SK-N-SH (cell line): ENCODE measurements at regions not wholly inside any gene's neighbourhood (a gene's known extent, or its start where the extent isn't known, plus 50 kb on each side); places are given as distances from the start of the nearest gene placed in this dataset.

Source experiments
- CTCF ChIA-PET: fragments of 300-600, 350-600 bp; formaldehyde crosslinking; extraction: SDS; loops from one replicate; lab custom pipeline; 2021; lab: Yijun Ruan, JAX
- POLR2A ChIA-PET: fragments of 350-600 bp; sonication (Branson Sonifier 250); formaldehyde crosslinking; extraction: SDS; loops from one replicate; lab custom pipeline; 2020; ENCODE audit warnings: antibody characterized with exemption, inconsistent platforms; lab: Yijun Ruan, JAX
- DNase-seq: peaks from one replicate; pipeline ENCODE4 v3.0.0; 2012
- H2AFZ ChIP-seq: fragments of 200-600 bp; sonication (generic); 2 replicates; pipeline ENCODE4 v1.8.1; 2016; ENCODE audit warnings: antibody characterized with exemption, mild to moderate bottlenecking, low read depth
- H3F3A ChIP-seq: fragments of 200-600 bp; sonication (generic); replicated peaks from 2 replicates; pipeline ENCODE3; 2016; ENCODE audit warnings: antibody characterized with exemption, mild to moderate bottlenecking; ENCODE audit not compliant: insufficient read depth
- H3K27ac ChIP-seq, 2 experiments: fragments of 200-500 bp in 1 of 2; fragments of 200-600 bp in 1 of 2; sonication (Bioruptor generic) in 1 of 2; sonication (generic), shearing (Covaris generic) in 1 of 2; 2 replicates each; pipeline versions ENCODE4 v1.5.1 to v1.6.1; 2014 to 2016; ENCODE audit warnings: low read depth in 2 of 2, inconsistent platforms in 1 of 2, low read length in 1 of 2, mild to moderate bottlenecking in 1 of 2, mixed read lengths in 1 of 2
- H3K27me3 ChIP-seq: fragments of 200-600 bp; sonication (generic), shearing (Covaris generic); 2 replicates; pipeline ENCODE4 v1.6.1; 2016; ENCODE audit warnings: mixed run types; ENCODE audit not compliant: insufficient read depth
- H3K36me3 ChIP-seq, 2 experiments: fragments of 200-500 bp in 1 of 2; fragments of 200-600 bp in 1 of 2; sonication (Bioruptor generic) in 1 of 2; sonication (generic) in 1 of 2; replicated peaks in 1 of 2; 2 replicates each; pipeline versions ENCODE3 to v1.5.1; 2014 to 2016; ENCODE audit warnings: low read length in 1 of 2, mild to moderate bottlenecking in 1 of 2; ENCODE audit not compliant: insufficient read depth in 2 of 2, control insufficient read depth in 1 of 2
- H3K4me1 ChIP-seq, 2 experiments: fragments of 200-500 bp in 1 of 2; fragments of 200-600 bp in 1 of 2; sonication (Bioruptor generic) in 1 of 2; sonication (generic), shearing (Covaris generic) in 1 of 2; 2 replicates each; pipeline versions ENCODE4 v1.5.1 to v1.6.1; 2014 to 2016; ENCODE audit warnings: low read depth in 1 of 2, low read length in 1 of 2, mixed run types in 1 of 2; ENCODE audit not compliant: insufficient read depth in 2 of 2, control insufficient read depth in 1 of 2
- H3K4me2 ChIP-seq: fragments of 200-600 bp; sonication (generic), shearing (Covaris generic); 2 replicates; pipeline ENCODE4 v1.6.1; 2017; ENCODE audit warnings: mixed run types
- H3K4me3 ChIP-seq, 2 experiments: fragments of 200-500 bp in 1 of 2; fragments of 200-600 bp in 1 of 2; sonication (Bioruptor generic) in 1 of 2; sonication (generic), shearing (Covaris generic) in 1 of 2; 2 replicates each; pipeline versions ENCODE4 v1.5.1 to v1.8.1; 2014 to 2016; ENCODE audit warnings: low read depth in 2 of 2, inconsistent platforms in 1 of 2, low read length in 1 of 2, mild to moderate bottlenecking in 1 of 2, mixed read lengths in 1 of 2, moderate library complexity in 1 of 2
- H3K79me2 ChIP-seq: fragments of 200-600 bp; sonication (generic); 2 replicates; pipeline ENCODE4 v1.8.1; 2017; ENCODE audit warnings: mild to moderate bottlenecking; ENCODE audit not compliant: insufficient read depth
- H3K9ac ChIP-seq: fragments of 200-600 bp; sonication (generic); 2 replicates; pipeline ENCODE4 v1.6.1; 2017; ENCODE audit warnings: mixed run types
- H3K9me2 ChIP-seq: fragments of 200-600 bp; sonication (generic); 2 replicates; pipeline ENCODE4 v1.6.1; 2017; ENCODE audit warnings: mixed run types
- H3K9me3 ChIP-seq: fragments of 200-600 bp; sonication (generic); 2 replicates; pipeline ENCODE4 v1.6.1; 2017; ENCODE audit warnings: mixed run types, mild to moderate bottlenecking, moderate library complexity
- H4K20me1 ChIP-seq: fragments of 200-600 bp; sonication (generic); 2 replicates; pipeline ENCODE4 v1.6.1; 2017; ENCODE audit warnings: mild to moderate bottlenecking, mixed run types; ENCODE audit not compliant: insufficient read depth
- FOSL2 ChIP-seq: IDR thresholded peaks from 2 replicates; pipeline ENCODE4 v1.4.0; 2012; ENCODE audit warnings: low read depth, mild to moderate bottlenecking, moderate library complexity, borderline replicate concordance
- FOXJ3 ChIP-seq: sonication (generic); formaldehyde crosslinking; IDR thresholded peaks from 2 replicates; pipeline ENCODE4 v1.5.1; 2020; ENCODE audit warnings: mild to moderate bottlenecking, missing genetic modification reagents
- IRF3 ChIP-seq: fragments of 150-350 bp; IDR thresholded peaks from 2 replicates; pipeline ENCODE4 v1.6.1; 2016; ENCODE audit warnings: mild to moderate bottlenecking, low read depth, low read length
- JUND ChIP-seq: IDR thresholded peaks from 2 replicates; pipeline ENCODE4 v1.4.0; 2012
- MEF2A ChIP-seq: IDR thresholded peaks from 2 replicates; pipeline ENCODE4 v1.4.0; 2012; ENCODE audit warnings: low read depth, borderline replicate concordance
- MXI1 ChIP-seq: IDR thresholded peaks from 2 replicates; pipeline ENCODE4 v1.6.1; 2012; ENCODE audit warnings: mild to moderate bottlenecking, low read depth, low read length, improper control_type of control experiment
- NFIC ChIP-seq: IDR thresholded peaks from 2 replicates; pipeline ENCODE4 v1.4.0; 2012; ENCODE audit warnings: borderline replicate concordance
- RCOR1 ChIP-seq: fragments of 150-350 bp; IDR thresholded peaks from 2 replicates; pipeline ENCODE4 v1.6.1; 2017; ENCODE audit warnings: antibody characterized with exemption, low read length
- REST ChIP-seq: IDR thresholded peaks from 2 replicates; pipeline ENCODE4 v1.6.1; 2012; ENCODE audit warnings: mild to moderate bottlenecking, low read depth, low read length, moderate library complexity
- TAF1 ChIP-seq: IDR thresholded peaks from 2 replicates; pipeline ENCODE4 v1.6.1; 2012; ENCODE audit warnings: low read depth, mild to moderate bottlenecking, low read length, moderate library complexity, borderline replicate concordance
- TEAD4 ChIP-seq: IDR thresholded peaks from 2 replicates; pipeline ENCODE4 v1.4.0; 2012; ENCODE audit warnings: mild to moderate bottlenecking, borderline replicate concordance; ENCODE audit not compliant: insufficient read depth
- USF1 ChIP-seq: IDR thresholded peaks from 2 replicates; pipeline ENCODE4 v1.4.0; 2012; ENCODE audit warnings: low read depth, borderline replicate concordance
- USF2 ChIP-seq: fragments of 150-350 bp; IDR thresholded peaks from 2 replicates; pipeline ENCODE4 v1.6.1; 2017; ENCODE audit warnings: antibody characterized with exemption, low read length, low read depth, borderline replicate concordance
- WGBS: methylation state at CpG from one replicate; pipeline ENCODE4 v1.1.6; 2017; ENCODE audit warnings: low lambda C conversion rate; 5-methylcytosine and 5-hydroxymethylcytosine counted together

- no peak for TF ChIP-seq USF2
- TF ChIP-seq REST = no peak
- no peak for TF ChIP-seq MEF2A
- TF ChIP-seq FOXJ3 (CRISPR knock-in tag) = no peak
- no peak for TF ChIP-seq IRF3
- no peak for TF ChIP-seq MXI1
- no peak for TF ChIP-seq FOSL2
These were observed 105.8 kb downstream of the TSEN15 start (continued) for GRCh38 chr1:184157394-184157742.

- H3K9me2 ChIP-seq = no peaks in the 10 kb centered on the region
- no peaks in the 10 kb centered on the region for H3K36me3 ChIP-seq
- DNase-seq = no peak
- no peak overlapping the region for H3K4me3 ChIP-seq
- WGBS = 86% methylated on average over 7 of the region's 7 CpGs
- H2AFZ ChIP-seq = no peak overlapping the region
- H4K20me1 ChIP-seq = no peaks in the 10 kb centered on the region
- H3K4me2 ChIP-seq = no peak overlapping the region
- POLR2A ChIA-PET = no interaction called here
- H3F3A ChIP-seq = peaks cover 36% of the 10 kb centered on the region
- no peak overlapping the region for H3K27ac ChIP-seq
- no peaks in the 10 kb centered on the region for H3K27me3 ChIP-seq
- no peaks in the 10 kb centered on the region for H3K79me2 ChIP-seq
- peaks cover 9 to 29% of the 10 kb centered on the region in 2 experiments; a peak in 3 of 4 replicates for H3K4me1 ChIP-seq
- no peak for TF ChIP-seq JUND
- no peak for TF ChIP-seq USF1
- no peak for TF ChIP-seq TAF1
- TF ChIP-seq NFIC = no peak
- TF ChIP-seq RCOR1 = no peak
- TF ChIP-seq TEAD4 = no peak
- H3K9ac ChIP-seq = no peak overlapping the region
- CTCF ChIA-PET = no interaction called here
- H3K9me3 ChIP-seq = no peaks in the 10 kb centered on the region
These were observed 107.6 kb downstream of the TSEN15 start for GRCh38 chr1:184158896-184159681.
